Kidney (tissue), 13 donors: ENCODE measurements at regions not wholly inside any gene's neighbourhood (a gene's known extent, or its start where the extent isn't known, plus 50 kb on each side); places are given as distances from the start of the nearest gene placed in this dataset.

Experiments used
- DNase-seq, 5 donors: peaks; one replicate each; pipeline ENCODE4 v3.0.0-alpha.2; 2013 to 2020
- FAIRE-seq: peaks from 2 replicates; lab custom pipeline; 2012; peaks lifted over from hg19 to GRCh38; lab: Jason Lieb, UNC
- H3K27ac ChIP-seq, 2 donors: one replicate each; pipeline ENCODE4 v1.7.0; 2013; ENCODE audit warnings: low read depth in 2 of 2, low read length in 2 of 2, inconsistent platforms in 1 of 2
- H3K27me3 ChIP-seq: one replicate; pipeline ENCODE4 v1.7.1; 2013; ENCODE audit warnings: low read length, inconsistent platforms; ENCODE audit not compliant: control insufficient read depth, insufficient read depth
- H3K36me3 ChIP-seq, 3 donors: one replicate each; pipeline versions ENCODE4 v1.7.0 to v1.7.1; 2013; ENCODE audit warnings: low read length in 3 of 3, control low read depth in 1 of 3, inconsistent platforms in 1 of 3; ENCODE audit not compliant: insufficient read depth in 3 of 3, control insufficient read depth in 2 of 3
- H3K4me1 ChIP-seq, 3 donors: one replicate each; pipeline versions ENCODE4 v1.7.0 to v1.7.1; 2013; ENCODE audit warnings: low read length in 3 of 3, inconsistent platforms in 1 of 3, low read depth in 1 of 3; ENCODE audit not compliant: control insufficient read depth in 2 of 3, insufficient read depth in 2 of 3
- H3K4me3 ChIP-seq, 3 donors: one replicate each; pipeline versions ENCODE4 v1.7.0 to v1.8.1; 2013; ENCODE audit warnings: low read length in 3 of 3, control low read depth in 1 of 3, inconsistent platforms in 1 of 3
- H3K9ac ChIP-seq, 3 donors: one replicate each; pipeline versions ENCODE4 v1.7.0 to v1.7.1; 2013; ENCODE audit warnings: low read length in 3 of 3, control low read depth in 1 of 3, inconsistent platforms in 1 of 3
- H3K9me3 ChIP-seq, 3 donors: one replicate each; pipeline versions ENCODE4 v1.7.0 to v1.7.1; 2013; ENCODE audit warnings: low read length in 3 of 3, control low read depth in 1 of 3, inconsistent platforms in 1 of 3; ENCODE audit not compliant: control insufficient read depth in 2 of 3, insufficient read depth in 1 of 3
- CTCF ChIP-seq: IDR thresholded peaks from 3 replicates; pipeline ENCODE4 v1.5.1; 2012; ENCODE audit warnings: mild to moderate bottlenecking, moderate library complexity, borderline replicate concordance; ENCODE audit not compliant: insufficient read depth; ENCODE audit errors: extremely low read depth
- intact Hi-C: fragments of 100-400 bp; cut with DNase I; formaldehyde crosslinking; loops from one replicate; pipeline ENCODE4 v1.11.1; 2022
- donor health status: control.
- donor health status: control.
- donor health status: control.
- donor health status: control.
- donor health status: control.
- donor health status: DM: yes; HTN: yes; CAD: no.
- donor health status: Normal renal cell carcinoma (clear cell type).

- H3K9ac ChIP-seq, result no peak overlapping the region
- H3K27ac ChIP-seq, result no peak overlapping the region
- no peak for TF ChIP-seq CTCF
- FAIRE-seq (no peak), DNase-seq (no peak)
- H3K27me3 ChIP-seq, result no peaks in the 10 kb centered on the region
- no peaks in the 10 kb centered on the region for H3K36me3 ChIP-seq
- H3K9me3 ChIP-seq, result no peaks in the 10 kb centered on the region
- intact Hi-C loops, result no loop called here
- no peaks in the 10 kb centered on the region for H3K4me1 ChIP-seq
- no peak overlapping the region for H3K4me3 ChIP-seq
Observed at GRCh38 chrY:8690901-8691685, 646.2 kb upstream of the TSPY4 start.

- DNase-seq, result no peak
- Histone ChIP-seq H3K9ac (no peak overlapping the region), H3K4me3 (no peak overlapping the region), H3K27ac (no peak overlapping the region), H3K27me3 (no peaks in the 10 kb centered on the region), H3K9me3 (no peaks in the 10 kb centered on the region), H3K36me3 (no peaks in the 10 kb centered on the region), H3K4me1 (no peaks in the 10 kb centered on the region)
- intact Hi-C loops, result no loop called here
- no peak for FAIRE-seq
- TF ChIP-seq CTCF, result no peak
Observed at GRCh38 chrY:8698571-8698970, 638.7 kb upstream of the TSPY4 start.

- intact Hi-C loops, result no loop called here
- no peak for TF ChIP-seq CTCF
- no peak for DNase-seq
- no peak for FAIRE-seq
- H3K9ac ChIP-seq, result no peak overlapping the region
- no peaks in the 10 kb centered on the region for H3K27me3 ChIP-seq
- no peak overlapping the region for H3K27ac ChIP-seq
- no peaks in the 10 kb centered on the region for H3K4me1 ChIP-seq
- H3K9me3 ChIP-seq, result no peaks in the 10 kb centered on the region
- no peak overlapping the region for H3K4me3 ChIP-seq
- no peaks in the 10 kb centered on the region for H3K36me3 ChIP-seq
Observed at GRCh38 chrY:8705636-8706300, 631.5 kb upstream of the TSPY4 start.
